ENCODE measurements at regions not wholly inside any gene's neighbourhood (a gene's known extent, or its start where the extent isn't known, plus 50 kb on each side); places are given as distances from the start of the nearest gene placed in this dataset.

- FAIRE-seq, result no peak
Measured at GRCh38 chrX:39941332-39941920, 156.3 kb downstream of the BCOR start.

GRCh38 chrX:39944416-39944815 is 153.3 kb downstream of the BCOR start:
- no peak for FAIRE-seq

- no peak for FAIRE-seq
Measured at GRCh38 chrX:39945709-39946108, 152.0 kb downstream of the BCOR start.

GRCh38 chrX:39946822-39947221 is 150.9 kb downstream of the BCOR start:
- FAIRE-seq, result no peak

GRCh38 chrX:39948582-39948981 is 149.2 kb downstream of the BCOR start:
- no peak for FAIRE-seq

GRCh38 chrX:39950018-39950688 is 147.6 kb downstream of the BCOR start:
- FAIRE-seq, result no peak

- no peak for FAIRE-seq
Measured at GRCh38 chrX:39952989-39953388, 144.8 kb downstream of the BCOR start.

GRCh38 chrX:39953879-39954278 is 143.9 kb downstream of the BCOR start:
- no peak for FAIRE-seq

GRCh38 chrX:39954851-39955250 is 142.9 kb downstream of the BCOR start:
- FAIRE-seq, result no peak

- FAIRE-seq, result no peak
Measured at GRCh38 chrX:39955625-39956024, 142.1 kb downstream of the BCOR start.

GRCh38 chrX:39956803-39957394 is 140.9 kb downstream of the BCOR start:
- FAIRE-seq, result no peak

- FAIRE-seq, result no peak
Measured at GRCh38 chrX:39957816-39958566, 139.8 kb downstream of the BCOR start.

- no peak for FAIRE-seq
Measured at GRCh38 chrX:39958850-39959249, 138.9 kb downstream of the BCOR start.

- FAIRE-seq, result no peak
Measured at GRCh38 chrX:39960219-39960618, 137.5 kb downstream of the BCOR start.

- FAIRE-seq, result no peak
Measured at GRCh38 chrX:39961441-39961840, 136.3 kb downstream of the BCOR start.

GRCh38 chrX:39965051-39965573 is 132.6 kb downstream of the BCOR start:
- FAIRE-seq, result no peak

- FAIRE-seq, result no peak
Measured at GRCh38 chrX:39966176-39966575, 131.6 kb downstream of the BCOR start.

GRCh38 chrX:39967348-39967747 is 130.4 kb downstream of the BCOR start:
- FAIRE-seq, result no peak

GRCh38 chrX:39969099-39969818 is 128.5 kb downstream of the BCOR start:
- FAIRE-seq, result no peak

GRCh38 chrX:39969819-39970504 is 127.8 kb downstream of the BCOR start:
- FAIRE-seq, result no peak

GRCh38 chrX:39971760-39972159 is 126.0 kb downstream of the BCOR start:
- FAIRE-seq, result no peak

GRCh38 chrX:39972340-39972739 is 125.4 kb downstream of the BCOR start:
- no peak for FAIRE-seq
